Inferior parietal cortex (tissue), 1 donor: ENCODE measurements at regions not wholly inside any gene's neighbourhood (a gene's known extent, or its start where the extent isn't known, plus 50 kb on each side); places are given as distances from the start of the nearest gene placed in this dataset.

Experiments used
- DNase-seq: peaks from one replicate; pipeline ENCODE4 v3.0.0-alpha.2; 2016; ENCODE audit errors: extremely low spot score

GRCh38 chr6:85193339-85193738, 256.5 kb upstream of the NT5E start:
- no peak for DNase-seq

DNA sequence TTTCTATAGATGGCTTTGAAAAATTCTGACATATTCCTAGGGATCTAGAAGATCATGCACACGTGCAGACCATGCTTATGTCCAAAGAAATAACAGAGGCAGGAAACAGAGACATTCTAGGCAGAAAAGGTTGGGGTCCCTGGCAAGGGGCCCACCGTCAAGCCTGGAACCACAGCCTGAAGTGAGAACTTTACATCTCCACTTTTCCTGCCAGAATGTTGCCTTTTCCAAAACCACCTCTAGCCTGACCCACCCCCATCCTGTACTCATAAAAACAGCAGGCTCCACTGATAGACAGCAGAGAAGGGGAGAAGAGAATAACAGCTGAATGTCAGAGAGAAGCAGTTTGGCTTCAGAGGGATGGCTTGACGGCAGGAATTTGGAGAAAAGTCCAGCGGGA, 257.3 kb upstream of the NT5E start:
- DNase-seq, result no peak

DNA sequence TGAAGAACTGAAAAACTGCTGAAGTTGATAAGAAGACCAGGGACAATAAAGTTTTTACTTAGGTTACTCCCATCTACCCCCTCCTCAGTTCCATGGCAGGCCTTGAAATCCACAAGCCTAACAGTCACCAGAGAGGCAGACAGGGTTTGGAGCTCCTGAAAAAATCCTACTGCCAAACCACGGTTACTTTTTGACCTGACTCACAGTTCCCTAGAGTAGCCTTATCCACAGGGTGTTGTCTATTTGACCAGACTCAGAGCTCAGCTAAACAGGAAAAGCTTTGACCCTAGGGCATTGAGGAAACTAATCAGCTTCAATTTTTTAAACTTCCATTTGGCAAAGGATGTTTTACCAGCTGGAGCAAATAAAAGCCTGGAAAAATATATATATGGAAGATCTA, 257.7 kb upstream of the NT5E start:
- DNase-seq, result no peak

DNA sequence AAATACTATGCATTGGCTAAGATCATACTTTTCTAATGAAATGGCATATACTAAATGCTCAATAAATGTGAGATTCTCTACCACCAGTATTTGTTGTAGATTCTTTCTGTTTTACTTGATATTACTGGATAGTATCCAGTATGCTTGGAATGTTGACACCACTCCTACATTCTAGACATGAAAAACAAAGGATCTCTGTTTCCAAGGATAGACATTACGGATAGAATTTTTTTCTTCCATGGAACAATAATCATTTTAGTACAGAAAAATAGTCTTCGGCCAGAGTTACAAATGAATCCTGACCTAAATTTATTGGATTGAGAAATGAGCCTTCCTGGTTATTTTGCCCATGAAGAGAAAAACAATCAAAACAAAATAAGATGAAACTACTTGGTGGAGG, 258.2 kb upstream of the NT5E start:
- no peak for DNase-seq

DNA sequence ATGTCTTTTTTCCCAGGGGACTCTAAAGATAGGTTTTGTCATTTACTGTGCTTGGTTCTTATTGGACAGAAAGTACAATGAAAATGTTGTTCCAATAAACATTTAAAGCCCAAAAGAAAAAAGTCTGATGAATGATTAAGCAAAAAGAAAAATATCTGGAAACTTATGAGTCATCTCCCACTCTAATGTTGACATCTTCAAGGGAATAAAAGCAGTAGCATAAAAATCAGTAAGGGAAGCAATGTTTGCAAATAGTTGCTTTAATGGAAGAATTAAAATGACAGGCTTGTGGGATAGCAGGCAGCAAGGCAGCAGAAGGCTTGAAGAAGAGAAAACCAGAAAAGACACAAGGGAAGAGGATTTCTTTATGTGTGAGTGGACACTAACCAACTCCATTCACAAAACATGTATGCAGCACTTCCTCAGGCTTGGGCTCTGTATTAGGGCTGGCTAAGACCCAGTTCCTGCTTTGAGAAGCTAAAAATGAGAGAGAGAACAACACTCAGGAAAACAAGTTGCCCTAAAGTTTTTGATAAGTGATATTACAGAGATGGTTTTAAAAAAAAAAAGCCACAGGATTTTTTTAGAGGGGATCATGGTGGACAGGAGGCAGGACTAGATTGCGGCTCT, 263.2 kb upstream of the NT5E start:
- DNase-seq, result no peak

DNA sequence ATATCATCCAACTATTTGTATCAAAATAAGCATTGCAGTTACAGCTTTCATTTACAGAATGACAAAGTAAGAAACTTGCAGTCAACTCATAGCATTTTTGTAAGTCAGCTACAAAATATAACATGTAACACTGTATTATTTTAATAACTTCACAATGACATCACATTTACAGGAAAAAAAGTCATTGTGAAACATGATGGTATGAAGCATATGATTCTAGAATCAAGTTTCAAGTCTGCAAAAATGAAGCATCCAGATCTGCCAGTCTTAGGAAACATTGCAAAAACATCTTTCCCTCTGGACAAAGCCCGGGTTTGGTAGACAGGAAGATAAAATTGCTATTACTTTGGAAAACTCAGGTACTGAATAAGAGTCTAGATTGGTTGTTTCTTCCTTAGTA, 263.9 kb upstream of the NT5E start:
- no peak for DNase-seq

DNA sequence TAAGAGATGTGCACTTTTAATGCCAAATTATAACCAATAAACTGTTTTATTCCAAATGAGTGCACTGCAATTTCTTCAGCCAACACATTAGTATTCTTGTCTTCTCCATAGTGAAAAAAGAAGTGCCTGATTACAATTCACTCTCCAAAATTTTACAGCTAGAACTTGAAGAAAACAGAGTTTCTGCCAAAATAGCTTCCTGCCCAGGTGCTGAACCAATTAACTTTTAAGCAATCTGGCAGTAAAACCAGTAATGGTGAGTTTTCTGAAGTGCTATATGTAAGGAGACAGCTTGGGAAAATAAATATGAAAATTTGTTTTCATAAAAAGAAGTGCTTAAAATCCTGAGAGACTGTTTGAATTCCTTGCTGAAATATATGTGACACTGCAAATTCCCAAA, 266.0 kb upstream of the NT5E start:
- DNase-seq, result no peak

GRCh38 chr6:85172705-85173104, 277.2 kb upstream of the NT5E start:
- DNase-seq, result no peak

DNA sequence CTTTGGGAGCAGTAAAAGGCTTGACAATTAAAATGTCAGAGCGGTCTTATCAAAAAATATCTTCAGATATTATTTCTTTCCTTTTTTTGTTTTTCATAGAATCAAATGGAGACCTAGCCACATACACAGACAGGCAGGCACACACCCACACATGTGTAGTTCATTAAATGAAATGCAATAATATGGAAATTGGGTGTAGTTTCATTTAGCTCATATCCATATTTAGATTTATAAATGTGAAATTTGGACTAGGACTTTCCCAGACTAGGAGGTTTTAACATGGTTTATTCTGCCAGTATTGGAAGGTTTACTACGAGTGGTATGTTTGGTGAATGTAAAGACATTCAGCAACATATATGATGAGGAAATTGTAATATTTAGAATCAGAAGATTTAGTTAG, 277.7 kb upstream of the NT5E start:
- no peak for DNase-seq

DNA sequence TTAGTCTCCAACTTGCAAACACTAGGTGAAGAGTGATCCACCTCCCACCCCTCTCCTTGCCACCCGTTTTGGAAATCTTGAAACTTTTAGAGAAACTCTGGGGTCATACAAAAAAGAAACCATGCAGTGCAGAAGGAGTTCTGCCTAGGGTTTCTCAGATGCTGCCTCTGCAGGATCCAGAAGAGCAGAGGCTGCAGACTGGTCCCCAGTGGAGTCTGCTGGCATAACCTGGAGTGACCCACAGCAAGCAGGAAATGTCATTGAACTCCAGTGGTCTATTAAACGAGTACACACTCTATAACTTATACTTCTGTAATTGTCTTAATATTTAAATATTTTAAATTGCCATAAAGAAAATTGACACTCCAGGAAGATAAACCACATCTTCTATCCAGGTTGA, 280.7 kb upstream of the NT5E start:
- no peak for DNase-seq

- DNase-seq, result no peak
Measured at GRCh38 chr6:85168146-85168545, 281.7 kb upstream of the NT5E start.

DNA sequence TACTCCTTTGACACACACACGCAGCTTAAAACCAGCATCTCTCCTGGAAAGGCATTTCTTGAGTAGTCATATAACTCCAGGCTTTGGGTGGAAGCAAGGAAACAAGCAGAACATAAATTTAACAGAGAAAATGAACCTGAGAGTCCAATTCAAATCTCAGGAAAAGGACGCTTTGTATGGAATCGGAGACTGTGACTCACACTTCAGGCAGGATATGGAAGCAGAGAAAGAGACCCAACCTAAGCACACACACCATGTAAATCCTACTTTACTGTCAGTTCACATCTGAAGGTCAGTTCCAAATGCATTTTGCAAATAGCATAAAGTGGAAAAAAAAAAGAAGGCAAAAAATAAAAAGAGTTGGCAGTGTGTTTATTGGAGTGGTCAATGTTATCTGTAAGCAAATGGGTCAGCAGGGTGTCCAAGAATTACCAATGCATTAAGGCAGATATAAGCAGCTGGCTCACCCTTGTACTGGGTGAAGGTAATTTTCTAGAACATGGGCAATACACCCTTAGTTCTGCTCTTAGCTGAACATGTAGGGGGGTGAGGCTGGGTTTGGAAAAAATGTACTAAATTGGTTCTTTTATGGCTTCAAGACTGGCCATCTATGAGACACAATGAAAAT, 283.7 kb upstream of the NT5E start:
- no peak for DNase-seq

- no peak for DNase-seq
Measured at GRCh38 chr6:85163156-85164080, 286.5 kb upstream of the NT5E start.

- no peak for DNase-seq
Measured at GRCh38 chr6:85157311-85157710, 292.6 kb upstream of the NT5E start.

- DNase-seq, result no peak
Measured at GRCh38 chr6:85143676-85144075, 306.2 kb upstream of the NT5E start.

DNA sequence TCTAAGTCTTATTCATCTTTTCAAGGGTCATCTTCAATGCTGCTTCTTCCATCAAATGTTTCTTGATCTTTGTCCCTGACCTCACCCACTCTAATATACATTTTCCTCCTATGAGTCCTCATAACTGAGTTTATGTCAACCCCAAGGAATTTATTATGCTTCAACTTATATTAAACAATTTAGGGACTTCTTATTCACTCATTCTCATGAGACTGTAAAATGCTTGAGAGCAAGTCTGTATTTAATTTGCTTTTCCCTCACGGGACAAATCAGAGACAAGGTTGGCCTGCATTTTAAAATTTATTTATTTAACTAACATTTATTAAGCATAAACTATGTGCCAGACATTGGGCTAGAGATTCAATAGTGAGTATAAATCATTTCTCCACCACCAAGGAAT, 312.0 kb upstream of the NT5E start:
- DNase-seq, result no peak

GRCh38 chr6:85136310-85136709, 313.6 kb upstream of the NT5E start:
- DNase-seq, result no peak

- no peak for DNase-seq
Measured at GRCh38 chr6:85135376-85136094, 314.3 kb upstream of the NT5E start.

- no peak for DNase-seq
Measured at GRCh38 chr6:85134172-85134571, 315.7 kb upstream of the NT5E start.

DNA sequence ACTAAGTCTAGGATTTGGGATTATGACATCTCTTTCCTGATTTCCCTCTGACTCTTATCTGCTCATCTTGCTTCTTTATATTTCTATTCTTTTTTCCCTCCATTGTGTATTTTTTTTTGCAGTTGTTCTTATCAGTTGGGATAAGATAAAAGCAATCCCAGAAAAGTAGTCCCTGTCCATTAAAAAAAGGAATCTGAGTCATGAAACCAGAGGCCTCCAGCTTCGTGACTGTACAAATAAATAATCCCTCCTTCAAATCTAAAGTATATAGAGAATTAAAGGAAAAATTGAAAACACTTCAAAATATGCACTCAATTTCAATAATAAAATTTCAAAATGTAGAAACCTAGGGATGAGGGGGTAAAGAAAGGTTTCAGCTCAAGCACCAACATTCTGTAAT, 317.8 kb upstream of the NT5E start:
- no peak for DNase-seq

DNA sequence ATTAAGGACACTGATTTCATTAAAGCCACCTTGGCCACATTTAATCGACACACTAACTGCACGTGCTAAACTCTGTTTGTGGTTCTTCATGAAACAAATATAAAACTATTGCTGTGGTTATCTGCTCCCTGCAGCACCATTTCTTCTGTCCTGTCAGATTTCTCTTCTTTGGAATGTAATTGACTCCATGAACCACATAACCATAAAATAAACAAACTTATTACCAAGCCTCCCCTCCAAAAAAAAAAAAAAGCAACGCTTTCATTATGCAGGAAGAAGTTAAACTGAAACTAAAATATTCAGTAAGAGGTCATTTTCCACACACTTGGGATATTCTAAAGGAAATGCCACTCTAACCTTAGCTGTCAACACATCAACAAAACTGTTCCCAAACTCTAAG, 319.1 kb upstream of the NT5E start:
- DNase-seq, result no peak

- no peak for DNase-seq
Measured at GRCh38 chr6:85129881-85130280, 320.0 kb upstream of the NT5E start.
